Fibroblast of the aortic adventitia (primary cell): ENCODE measurements at regions not wholly inside any gene's neighbourhood (a gene's known extent, or its start where the extent isn't known, plus 50 kb on each side); places are given as distances from the start of the nearest gene placed in this dataset.

Experiments used
- DNase-seq: peaks from one replicate; pipeline ENCODE4 v3.0.0-alpha.2; 2010; ENCODE audit warnings: low read depth
- H3K4me3 ChIP-seq: 2 replicates; pipeline ENCODE4 v1.5.1; 2011; ENCODE audit warnings: low read depth, mild to moderate bottlenecking, control low read depth, low read length, moderate library complexity
- TF ChIP-seq, protein P1 (sequence below): IDR thresholded peaks from 2 replicates; pipeline ENCODE4 v1.5.1; 2011; ENCODE audit warnings: mild to moderate bottlenecking, low read length, control low read depth, inconsistent platforms; ENCODE audit not compliant: insufficient read depth

DNA sequence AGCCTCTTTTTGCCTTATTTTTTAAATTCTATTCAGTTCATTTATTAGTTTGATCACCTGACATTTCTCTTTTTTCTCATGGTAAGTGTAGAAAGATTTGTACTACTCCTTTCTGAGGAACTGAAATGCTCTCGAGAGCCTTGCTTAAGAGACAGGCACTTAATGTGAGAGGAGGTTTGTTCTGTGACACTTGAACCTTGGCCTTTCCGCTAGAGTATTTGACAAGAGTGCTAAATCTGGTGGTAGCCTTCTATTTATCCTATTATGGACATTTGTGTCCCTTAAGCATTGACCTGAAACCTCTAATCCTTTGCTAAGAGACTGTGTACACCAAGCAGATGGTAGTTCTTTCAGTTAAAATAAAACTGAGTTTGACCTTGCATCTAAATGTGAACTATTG is 805.0 kb upstream of the PTPRD start:
- TF ChIP-seq, protein P1, sequence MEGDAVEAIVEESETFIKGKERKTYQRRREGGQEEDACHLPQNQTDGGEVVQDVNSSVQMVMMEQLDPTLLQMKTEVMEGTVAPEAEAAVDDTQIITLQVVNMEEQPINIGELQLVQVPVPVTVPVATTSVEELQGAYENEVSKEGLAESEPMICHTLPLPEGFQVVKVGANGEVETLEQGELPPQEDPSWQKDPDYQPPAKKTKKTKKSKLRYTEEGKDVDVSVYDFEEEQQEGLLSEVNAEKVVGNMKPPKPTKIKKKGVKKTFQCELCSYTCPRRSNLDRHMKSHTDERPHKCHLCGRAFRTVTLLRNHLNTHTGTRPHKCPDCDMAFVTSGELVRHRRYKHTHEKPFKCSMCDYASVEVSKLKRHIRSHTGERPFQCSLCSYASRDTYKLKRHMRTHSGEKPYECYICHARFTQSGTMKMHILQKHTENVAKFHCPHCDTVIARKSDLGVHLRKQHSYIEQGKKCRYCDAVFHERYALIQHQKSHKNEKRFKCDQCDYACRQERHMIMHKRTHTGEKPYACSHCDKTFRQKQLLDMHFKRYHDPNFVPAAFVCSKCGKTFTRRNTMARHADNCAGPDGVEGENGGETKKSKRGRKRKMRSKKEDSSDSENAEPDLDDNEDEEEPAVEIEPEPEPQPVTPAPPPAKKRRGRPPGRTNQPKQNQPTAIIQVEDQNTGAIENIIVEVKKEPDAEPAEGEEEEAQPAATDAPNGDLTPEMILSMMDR, result no peak
- DNase-seq, result no peak
- H3K4me3 ChIP-seq, result no peak overlapping the region

DNA sequence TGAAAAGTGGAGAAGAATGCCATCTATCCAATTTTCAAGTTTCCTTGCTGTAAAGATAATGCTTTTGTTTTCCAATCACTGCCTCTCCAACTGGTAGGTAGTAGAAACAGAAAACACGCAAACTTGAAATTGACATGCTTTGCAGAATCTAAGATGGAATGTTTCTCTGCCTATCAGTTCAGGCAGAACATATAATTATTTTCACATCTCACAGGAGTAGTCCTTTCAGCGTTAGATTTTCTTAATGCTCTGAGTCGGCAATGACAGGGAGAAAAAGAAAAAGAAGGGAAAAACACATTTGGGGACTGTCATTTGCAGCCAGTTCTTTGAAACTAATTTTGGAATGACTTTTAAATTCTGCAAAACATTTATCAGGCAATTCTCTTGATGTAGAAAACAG is 818.7 kb upstream of the PTPRD start:
- no peak overlapping the region for H3K4me3 ChIP-seq
- TF ChIP-seq, protein P1, result no peak
- no peak for DNase-seq

DNA sequence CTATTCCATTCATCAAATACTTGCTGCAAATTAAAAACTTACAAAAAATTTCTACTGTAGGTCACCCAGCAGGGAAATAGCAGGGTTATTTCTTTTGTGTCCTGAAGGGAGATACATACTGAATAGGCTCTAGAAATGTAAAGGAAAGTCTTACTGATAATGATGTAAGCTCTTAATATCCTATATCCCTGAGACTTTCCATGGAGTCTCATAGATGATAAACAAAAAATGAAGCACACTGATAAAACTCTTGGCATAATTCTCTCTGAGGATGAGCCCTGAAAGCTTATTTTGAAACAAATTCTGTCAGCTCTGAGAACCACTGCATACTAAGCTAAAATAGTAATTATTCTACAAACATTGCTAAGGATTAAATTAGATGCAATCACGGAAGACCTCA is 819.6 kb upstream of the PTPRD start:
- no peak overlapping the region for H3K4me3 ChIP-seq
- DNase-seq, result no peak
- TF ChIP-seq, protein P1, result no peak

DNA sequence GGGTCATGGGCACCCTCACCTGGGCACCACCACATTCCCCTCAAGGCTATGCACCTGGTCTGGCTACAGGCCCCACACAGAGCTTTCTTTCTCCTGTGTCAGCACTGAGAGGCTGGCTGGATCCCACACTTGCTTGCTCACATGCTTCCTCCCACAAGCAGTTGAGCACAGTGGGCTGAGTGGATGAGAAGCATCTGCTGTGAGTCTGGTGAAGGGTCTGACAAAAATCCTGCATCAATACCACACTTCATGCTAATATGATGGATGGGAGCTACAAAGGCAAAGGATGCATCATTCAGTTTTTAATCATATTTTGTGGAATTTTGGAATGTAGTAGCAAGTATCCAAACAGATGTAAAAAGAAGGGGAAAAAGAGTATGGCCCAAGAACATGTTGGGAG is 830.8 kb upstream of the PTPRD start:
- H3K4me3 ChIP-seq, result no peak overlapping the region
- no peak for DNase-seq
- TF ChIP-seq, protein P1, result no peak

DNA sequence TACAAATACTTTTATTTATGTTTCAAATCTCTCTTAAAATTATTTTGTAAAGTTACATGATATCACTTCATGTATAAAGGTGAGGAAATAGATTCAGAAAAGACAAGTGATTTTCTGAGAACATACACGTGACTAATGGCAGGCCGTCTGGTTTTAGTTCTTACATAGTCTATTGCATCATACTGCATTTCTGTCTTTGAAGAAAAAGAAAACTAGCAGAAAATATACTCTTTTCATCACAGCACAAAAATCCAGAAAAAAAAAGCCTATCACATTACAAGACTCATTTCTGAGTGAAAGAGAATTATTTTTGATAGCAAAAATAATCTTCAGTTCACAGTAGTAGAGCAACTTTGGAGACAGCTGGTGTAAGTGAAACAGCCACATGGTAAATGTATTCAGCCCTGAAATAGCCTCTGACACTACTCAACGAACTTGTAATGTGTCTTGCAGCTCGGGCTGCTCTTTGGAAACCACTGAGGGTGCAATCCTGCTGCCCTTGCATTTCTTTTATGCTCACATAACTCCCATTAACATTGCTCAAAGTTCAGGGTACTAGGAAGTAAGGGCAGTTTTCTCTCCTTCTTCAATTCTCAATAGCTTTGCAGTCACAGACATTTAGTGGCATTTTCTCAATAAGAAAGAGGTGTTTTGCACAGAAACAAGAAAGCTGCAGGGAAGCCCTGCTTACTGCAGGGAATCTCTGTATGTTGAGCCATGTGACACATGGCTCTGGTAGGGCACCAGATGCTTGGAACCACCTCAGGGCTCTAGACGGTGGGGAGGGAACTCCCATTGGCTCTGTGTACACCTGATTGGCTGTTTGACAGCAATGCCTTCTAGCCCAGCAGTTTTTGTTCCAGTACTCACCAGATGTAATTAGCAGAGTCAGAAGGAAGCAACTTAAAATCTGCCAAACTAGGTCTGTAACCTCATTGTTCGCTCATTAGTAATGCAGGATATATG is 845.3 kb upstream of the PTPRD start:
- TF ChIP-seq, protein P1, result no peak
- H3K4me3 ChIP-seq, result no peak overlapping the region
- no peak for DNase-seq

DNA sequence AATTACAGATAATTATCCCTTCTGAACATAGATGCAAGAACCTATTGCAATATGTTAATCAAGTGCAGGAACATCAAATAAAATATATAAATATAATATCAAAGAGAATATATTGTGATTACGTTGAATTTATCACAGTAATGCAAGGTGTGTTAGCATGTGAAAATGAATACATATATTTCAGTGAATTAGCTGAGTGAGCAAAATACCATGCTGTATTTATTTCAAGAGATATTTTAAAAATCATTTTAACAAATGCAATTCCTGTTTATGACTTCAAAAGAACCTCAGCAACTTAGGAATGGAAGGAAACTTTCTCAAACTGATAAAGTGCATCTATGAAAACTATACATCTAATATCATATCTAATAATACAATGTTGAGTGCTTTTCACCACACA is 856.9 kb upstream of the PTPRD start:
- no peak for DNase-seq
- TF ChIP-seq, protein P1, result no peak
- no peak overlapping the region for H3K4me3 ChIP-seq
